HL-60/S4 treated with retinoic acid at 250 ng/mL for 4 days and 3 days (cell line): ENCODE measurements at regions not wholly inside any gene's neighbourhood (a gene's known extent, or its start where the extent isn't known, plus 50 kb on each side); places are given as distances from the start of the nearest gene placed in this dataset.

Source experiments
- in situ Hi-C: fragments of 300-500 bp; cut with MboI; formaldehyde crosslinking; loops from 2 replicates; pipeline ENCODE4 v1.7.0; 2022; ENCODE audit warnings: low sequenced_read_pairs

GRCh38 chrX:5122181-5122678, 1106.4 kb downstream of the NLGN4X start:
- in situ Hi-C loops = loop anchor here (25.0 kb wide), 1 partner anchor 585 kb away; no protein-coding TSS in a partner anchor

GRCh38 chrX:5117816-5118215, 1110.9 kb downstream of the NLGN4X start:
- in situ Hi-C loops = loop anchor here (25.0 kb wide), 1 partner anchor 581 kb away; no protein-coding TSS in a partner anchor

- in situ Hi-C loops = loop anchor here (25.0 kb wide), 1 partner anchor 576 kb away; no protein-coding TSS in a partner anchor
Observed at GRCh38 chrX:5113128-5113527, 1115.5 kb downstream of the NLGN4X start.

GRCh38 chrX:5100004-5100403, 1128.7 kb downstream of the NLGN4X start:
- in situ Hi-C loops = loop anchor here (25.0 kb wide), 1 partner anchor 563 kb away; no protein-coding TSS in a partner anchor

- in situ Hi-C loops = no loop called here
Observed at GRCh38 chrX:5086388-5086787, 1142.3 kb downstream of the NLGN4X start.

GRCh38 chrX:5084279-5084678, 1144.4 kb downstream of the NLGN4X start:
- in situ Hi-C loops = no loop called here

GRCh38 chrX:5082705-5083104, 1146.0 kb downstream of the NLGN4X start:
- in situ Hi-C loops = no loop called here

- in situ Hi-C loops = no loop called here
Observed at GRCh38 chrX:5080791-5081190, 1147.9 kb downstream of the NLGN4X start.

- in situ Hi-C loops = no loop called here
Observed at GRCh38 chrX:5068550-5068949, 1160.1 kb downstream of the NLGN4X start.

GRCh38 chrX:5057786-5058185, 1170.9 kb downstream of the NLGN4X start:
- in situ Hi-C loops = no loop called here

- in situ Hi-C loops = no loop called here
Observed at GRCh38 chrX:5054852-5055251, 1173.8 kb downstream of the NLGN4X start.

GRCh38 chrX:5051831-5052491, 1176.7 kb downstream of the NLGN4X start:
- in situ Hi-C loops = no loop called here

GRCh38 chrX:5042563-5042962, 1186.1 kb downstream of the NLGN4X start:
- in situ Hi-C loops = no loop called here

- in situ Hi-C loops = no loop called here
Observed at GRCh38 chrX:5031792-5032191, 1196.9 kb downstream of the NLGN4X start.

GRCh38 chrX:5015451-5015850, 1213.2 kb downstream of the NLGN4X start:
- in situ Hi-C loops = no loop called here

GRCh38 chrX:4994855-4995254, 1233.8 kb downstream of the NLGN4X start:
- in situ Hi-C loops = no loop called here

- in situ Hi-C loops = no loop called here
Observed at GRCh38 chrX:4978613-4979012, 1250.1 kb downstream of the NLGN4X start.

- in situ Hi-C loops = no loop called here
Observed at GRCh38 chrX:4971646-4972045, 1257.0 kb downstream of the NLGN4X start.

GRCh38 chrX:4964112-4964511, 1250.7 kb upstream of the PRKX start:
- in situ Hi-C loops = no loop called here

- in situ Hi-C loops = no loop called here
Observed at GRCh38 chrX:4963432-4963831, 1250.0 kb upstream of the PRKX start.

GRCh38 chrX:4944767-4945166, 1231.3 kb upstream of the PRKX start:
- in situ Hi-C loops = no loop called here

GRCh38 chrX:4936315-4936714, 1222.9 kb upstream of the PRKX start:
- in situ Hi-C loops = no loop called here

- in situ Hi-C loops = no loop called here
Observed at GRCh38 chrX:4935846-4936245, 1222.4 kb upstream of the PRKX start.
